ENCODE measurements at regions not wholly inside any gene's neighbourhood (a gene's known extent, or its start where the extent isn't known, plus 50 kb on each side); places are given as distances from the start of the nearest gene placed in this dataset.

DNA sequence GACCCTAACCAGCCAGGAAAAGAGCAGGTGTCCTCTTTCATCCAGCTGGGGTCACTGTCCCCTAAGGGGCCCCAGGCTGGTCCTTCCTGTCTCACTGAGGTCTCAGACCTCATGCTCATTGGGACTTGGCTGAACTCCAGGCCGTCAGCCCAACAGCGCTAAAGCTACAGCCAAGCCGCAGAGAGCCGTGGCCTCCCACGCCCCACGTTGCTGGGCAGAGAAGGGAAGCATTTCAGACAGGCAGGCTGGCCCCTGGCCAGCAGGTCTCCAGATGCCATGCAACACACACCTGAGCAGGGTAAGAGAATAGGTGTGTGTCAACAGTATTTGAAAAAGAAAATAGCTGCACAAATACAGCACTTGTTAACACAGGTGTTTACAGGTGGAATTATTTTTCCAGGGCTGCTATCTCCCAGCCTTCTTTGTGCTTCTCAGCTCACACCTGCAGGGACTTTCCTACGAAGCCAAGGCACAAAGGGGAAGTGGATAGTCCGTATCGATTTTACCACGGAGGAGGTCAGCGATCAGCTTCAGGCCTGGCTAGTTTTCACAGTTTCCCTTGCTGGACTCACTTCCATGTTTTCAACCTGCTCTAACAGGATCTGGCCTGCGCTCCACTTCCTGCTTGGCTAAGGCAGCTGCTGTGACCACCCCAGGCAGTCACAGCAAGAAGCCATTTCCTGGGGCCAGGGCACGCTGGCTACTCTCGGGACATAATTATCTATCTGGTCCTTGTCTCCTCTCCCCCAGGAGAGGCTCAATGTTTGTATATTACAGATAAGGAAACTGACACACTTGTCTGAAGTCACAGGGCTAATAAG is 156.1 kb upstream of the ID2 start:
- peaks cover 8 to 27% (median 24%) of the 10 kb centered on the region in 4 donors for H3K4me1 Mint-ChIP-seq
- Histone ChIP-seq H3K4me1 (ENCODE audit: control insufficient read depth, insufficient read depth, low read length, poor library complexity, severe bottlenecking) (peaks cover 12% of the 10 kb centered on the region), H3K9me3 (ENCODE audit: control insufficient read depth in 2 of 2, low read length in 2 of 2) (no peaks in the 10 kb centered on the region), H3K27ac (ENCODE audit: insufficient read depth, low read length, poor library complexity, severe bottlenecking) (no peak overlapping the region), H3K4me3 (ENCODE audit: low read depth, low read length) (no peak overlapping the region), H3K36me3 (ENCODE audit: control insufficient read depth, insufficient read depth, low read length) (no peaks in the 10 kb centered on the region), H3K27me3 (ENCODE audit: control insufficient read depth, insufficient read depth, low read length) (no peaks in the 10 kb centered on the region)
- H3K4me3 Mint-ChIP-seq: peak overlapping the region in 1 of 4 donors; percentile 9
- no peaks in the 10 kb centered on the region for H3K36me3 Mint-ChIP-seq
- peaks cover 0 to 4% (median 0%) of the 10 kb centered on the region in 7 donors for H3K9me3 Mint-ChIP-seq
- peak overlapping the region in 1 of 3 donors; percentile 27 for H3K27ac Mint-ChIP-seq
- peak in 1 of 2 donors; percentile 33 for ATAC-seq (ENCODE audit: low read depth in 2 of 2)
- no peaks in the 10 kb centered on the region for H3K27me3 Mint-ChIP-seq
- DNase-seq: no peak

DNA sequence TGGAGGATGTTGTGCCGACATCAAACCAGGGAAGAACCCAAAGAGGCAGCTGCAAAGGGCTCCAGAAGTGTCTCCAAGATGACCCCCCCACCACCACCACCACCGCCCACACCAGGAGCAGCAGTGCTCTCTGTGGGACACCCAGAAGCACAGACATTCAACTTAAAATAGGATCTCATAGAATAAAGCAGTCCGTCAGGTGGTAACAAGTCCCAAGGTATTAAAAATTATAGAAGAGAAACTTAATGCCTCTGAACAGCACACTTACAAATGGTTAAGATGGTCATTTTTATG is 155.5 kb upstream of the ID2 start:
- Histone ChIP-seq H3K27ac (ENCODE audit: insufficient read depth, low read length, poor library complexity, severe bottlenecking) (no peak overlapping the region), H3K27me3 (ENCODE audit: control insufficient read depth, insufficient read depth, low read length) (no peaks in the 10 kb centered on the region), H3K4me3 (ENCODE audit: low read depth, low read length) (no peak overlapping the region), H3K4me1 (ENCODE audit: control insufficient read depth, insufficient read depth, low read length, poor library complexity, severe bottlenecking) (peaks cover 12% of the 10 kb centered on the region), H3K36me3 (ENCODE audit: control insufficient read depth, insufficient read depth, low read length) (no peaks in the 10 kb centered on the region), H3K9me3 (ENCODE audit: control insufficient read depth in 2 of 2, low read length in 2 of 2) (peaks cover 3 to 4% of the 10 kb centered on the region in 2 experiments)
- H3K27ac Mint-ChIP-seq: peak overlapping the region in 1 of 3 donors; percentile 27
- H3K4me1 Mint-ChIP-seq: peaks cover 8 to 25% (median 21%) of the 10 kb centered on the region in 4 donors
- peaks cover 4% of the 10 kb centered on the region for H3K36me3 Mint-ChIP-seq
- no peak for DNase-seq
- H3K9me3 Mint-ChIP-seq: peaks cover 0 to 9% (median 3%) of the 10 kb centered on the region in 7 donors
- no peak for ATAC-seq (ENCODE audit: low read depth in 2 of 2)
- peak overlapping the region in 1 of 4 donors; percentile 9 for H3K4me3 Mint-ChIP-seq
- H3K27me3 Mint-ChIP-seq: no peaks in the 10 kb centered on the region

- Histone ChIP-seq H3K27ac (ENCODE audit: insufficient read depth, low read length, poor library complexity, severe bottlenecking) (no peak overlapping the region), H3K4me3 (ENCODE audit: low read depth, low read length) (no peak overlapping the region), H3K9me3 (ENCODE audit: control insufficient read depth in 2 of 2, low read length in 2 of 2) (peaks cover 4 to 9% of the 10 kb centered on the region in 2 experiments), H3K4me1 (ENCODE audit: control insufficient read depth, insufficient read depth, low read length, poor library complexity, severe bottlenecking) (peaks cover 12% of the 10 kb centered on the region), H3K27me3 (ENCODE audit: control insufficient read depth, insufficient read depth, low read length) (no peaks in the 10 kb centered on the region), H3K36me3 (ENCODE audit: control insufficient read depth, insufficient read depth, low read length) (no peaks in the 10 kb centered on the region)
- Mint-ChIP-seq H3K27ac (no peak overlapping the region), H3K36me3 (peaks cover 4% of the 10 kb centered on the region), H3K9me3 (peaks cover 0 to 15% (median 3%) of the 10 kb centered on the region in 7 donors), H3K27me3 (no peaks in the 10 kb centered on the region), H3K4me3 (no peak overlapping the region), H3K4me1 (peaks cover 8 to 18% (median 16%) of the 10 kb centered on the region in 4 donors)
- no peak for DNase-seq
- ATAC-seq (ENCODE audit: low read depth in 2 of 2): no peak
These were observed 154.8 kb upstream of the ID2 start for GRCh38 chr2:8527031-8527430.

GRCh38 chr2:8527676-8528075 is 154.2 kb upstream of the ID2 start:
- H3K27ac Mint-ChIP-seq: no peak overlapping the region
- Histone ChIP-seq H3K27me3 (ENCODE audit: control insufficient read depth, insufficient read depth, low read length) (no peaks in the 10 kb centered on the region), H3K4me1 (ENCODE audit: control insufficient read depth, insufficient read depth, low read length, poor library complexity, severe bottlenecking) (peaks cover 8% of the 10 kb centered on the region), H3K27ac (ENCODE audit: insufficient read depth, low read length, poor library complexity, severe bottlenecking) (no peak overlapping the region), H3K4me3 (ENCODE audit: low read depth, low read length) (no peak overlapping the region), H3K9me3 (ENCODE audit: control insufficient read depth in 2 of 2, low read length in 2 of 2) (peaks cover 4 to 10% of the 10 kb centered on the region in 2 experiments), H3K36me3 (ENCODE audit: control insufficient read depth, insufficient read depth, low read length) (no peaks in the 10 kb centered on the region)
- no peaks in the 10 kb centered on the region for H3K27me3 Mint-ChIP-seq
- no peak for DNase-seq
- H3K4me1 Mint-ChIP-seq: peaks cover 6 to 12% (median 11%) of the 10 kb centered on the region in 4 donors
- H3K4me3 Mint-ChIP-seq: no peak overlapping the region
- H3K36me3 Mint-ChIP-seq: peaks cover 4% of the 10 kb centered on the region
- ATAC-seq (ENCODE audit: low read depth in 2 of 2): no peak
- peaks cover 0 to 17% (median 3%) of the 10 kb centered on the region in 7 donors for H3K9me3 Mint-ChIP-seq

DNA sequence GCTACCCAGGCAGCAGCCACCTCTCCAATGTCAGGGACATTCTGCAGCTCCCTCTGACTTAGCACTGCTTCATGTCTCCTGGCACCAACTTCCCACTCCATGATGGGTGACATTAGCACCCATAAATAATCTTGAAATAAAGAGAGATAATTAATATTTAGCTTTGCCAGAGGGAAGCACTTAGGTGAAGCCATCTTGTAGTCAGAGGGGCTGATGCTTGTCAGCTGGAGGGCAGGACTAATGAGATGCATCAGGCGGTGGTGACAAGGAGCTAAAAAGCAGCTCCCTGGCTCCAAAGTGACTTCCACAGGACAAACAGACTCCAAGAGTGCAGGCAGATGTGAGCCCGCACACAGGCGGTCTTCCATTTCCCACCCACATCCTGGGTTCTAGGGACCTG is 153.0 kb upstream of the ID2 start:
- Histone ChIP-seq H3K9me3 (ENCODE audit: control insufficient read depth in 2 of 2, low read length in 2 of 2) (peaks cover 4 to 10% of the 10 kb centered on the region in 2 experiments), H3K36me3 (ENCODE audit: control insufficient read depth, insufficient read depth, low read length) (no peaks in the 10 kb centered on the region), H3K4me3 (ENCODE audit: low read depth, low read length) (no peak overlapping the region), H3K27me3 (ENCODE audit: control insufficient read depth, insufficient read depth, low read length) (no peaks in the 10 kb centered on the region), H3K4me1 (ENCODE audit: control insufficient read depth, insufficient read depth, low read length, poor library complexity, severe bottlenecking) (no peaks in the 10 kb centered on the region), H3K27ac (ENCODE audit: insufficient read depth, low read length, poor library complexity, severe bottlenecking) (no peak overlapping the region)
- peaks cover 0 to 8% (median 0%) of the 10 kb centered on the region in 4 donors for H3K4me1 Mint-ChIP-seq
- peaks cover 4% of the 10 kb centered on the region for H3K36me3 Mint-ChIP-seq
- no peak for ATAC-seq (ENCODE audit: low read depth in 2 of 2)
- H3K4me3 Mint-ChIP-seq: no peak overlapping the region
- H3K27me3 Mint-ChIP-seq: no peaks in the 10 kb centered on the region
- DNase-seq: no peak
- H3K27ac Mint-ChIP-seq: no peak overlapping the region
- H3K9me3 Mint-ChIP-seq: peaks cover 0 to 21% (median 4%) of the 10 kb centered on the region in 7 donors

- peaks cover 4 to 10% of the 10 kb centered on the region in 2 experiments for H3K9me3 ChIP-seq (ENCODE audit: control insufficient read depth in 2 of 2, low read length in 2 of 2)
- no peaks in the 10 kb centered on the region for H3K27me3 ChIP-seq (ENCODE audit: control insufficient read depth, insufficient read depth, low read length)
- peak overlapping the region in 1 of 3 donors; percentile 39 for H3K27ac Mint-ChIP-seq
- peaks cover 0 to 21% (median 3%) of the 10 kb centered on the region in 7 donors for H3K9me3 Mint-ChIP-seq
- ATAC-seq (ENCODE audit: low read depth in 2 of 2): no peak
- peaks cover 0 to 1% (median 0%) of the 10 kb centered on the region in 4 donors for H3K4me1 Mint-ChIP-seq
- H3K4me1 ChIP-seq (ENCODE audit: control insufficient read depth, insufficient read depth, low read length, poor library complexity, severe bottlenecking): no peaks in the 10 kb centered on the region
- H3K4me3 ChIP-seq (ENCODE audit: low read depth, low read length): no peak overlapping the region
- no peaks in the 10 kb centered on the region for H3K27me3 Mint-ChIP-seq
- no peak overlapping the region for H3K4me3 Mint-ChIP-seq
- H3K36me3 Mint-ChIP-seq: peaks cover 4% of the 10 kb centered on the region
- no peak overlapping the region for H3K27ac ChIP-seq (ENCODE audit: insufficient read depth, low read length, poor library complexity, severe bottlenecking)
- no peak for DNase-seq
- H3K36me3 ChIP-seq (ENCODE audit: control insufficient read depth, insufficient read depth, low read length): no peaks in the 10 kb centered on the region
These were observed 152.1 kb upstream of the ID2 start for GRCh38 chr2:8529706-8530277.

DNA sequence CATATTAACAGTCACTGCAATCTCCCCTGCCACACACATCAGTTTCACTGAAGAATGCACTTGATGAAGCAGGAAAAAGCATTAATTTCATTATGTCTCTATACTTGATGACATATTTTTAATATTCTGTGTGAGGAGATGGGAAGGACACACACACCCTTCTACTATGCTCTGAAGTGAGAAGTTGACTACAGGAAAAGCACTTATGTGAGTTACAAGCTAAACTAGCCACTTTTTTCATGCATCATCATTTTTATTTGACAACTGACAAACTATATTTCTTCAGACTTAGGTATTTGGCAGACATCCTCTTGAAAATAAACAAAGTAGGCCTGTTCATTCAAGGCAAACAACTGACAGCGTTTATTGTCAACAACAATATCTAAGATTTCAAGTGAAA is 150.4 kb upstream of the ID2 start:
- no peak overlapping the region for H3K4me3 Mint-ChIP-seq
- Histone ChIP-seq H3K9me3 (ENCODE audit: control insufficient read depth in 2 of 2, low read length in 2 of 2) (peaks cover 4 to 10% of the 10 kb centered on the region in 2 experiments), H3K27ac (ENCODE audit: insufficient read depth, low read length, poor library complexity, severe bottlenecking) (no peak overlapping the region), H3K36me3 (ENCODE audit: control insufficient read depth, insufficient read depth, low read length) (no peaks in the 10 kb centered on the region), H3K4me1 (ENCODE audit: control insufficient read depth, insufficient read depth, low read length, poor library complexity, severe bottlenecking) (no peaks in the 10 kb centered on the region), H3K4me3 (ENCODE audit: low read depth, low read length) (no peak overlapping the region), H3K27me3 (ENCODE audit: control insufficient read depth, insufficient read depth, low read length) (no peaks in the 10 kb centered on the region)
- H3K36me3 Mint-ChIP-seq: peaks cover 4% of the 10 kb centered on the region
- H3K27ac Mint-ChIP-seq: no peak overlapping the region
- DNase-seq: no peak
- peaks cover 0 to 5% (median 0%) of the 10 kb centered on the region in 4 donors for H3K4me1 Mint-ChIP-seq
- H3K27me3 Mint-ChIP-seq: no peaks in the 10 kb centered on the region
- ATAC-seq (ENCODE audit: low read depth in 2 of 2): no peak
- peaks cover 0 to 21% (median 3%) of the 10 kb centered on the region in 7 donors for H3K9me3 Mint-ChIP-seq
